ENCODE measurements at regions not wholly inside any gene's neighbourhood (a gene's known extent, or its start where the extent isn't known, plus 50 kb on each side); places are given as distances from the start of the nearest gene placed in this dataset.

DNA sequence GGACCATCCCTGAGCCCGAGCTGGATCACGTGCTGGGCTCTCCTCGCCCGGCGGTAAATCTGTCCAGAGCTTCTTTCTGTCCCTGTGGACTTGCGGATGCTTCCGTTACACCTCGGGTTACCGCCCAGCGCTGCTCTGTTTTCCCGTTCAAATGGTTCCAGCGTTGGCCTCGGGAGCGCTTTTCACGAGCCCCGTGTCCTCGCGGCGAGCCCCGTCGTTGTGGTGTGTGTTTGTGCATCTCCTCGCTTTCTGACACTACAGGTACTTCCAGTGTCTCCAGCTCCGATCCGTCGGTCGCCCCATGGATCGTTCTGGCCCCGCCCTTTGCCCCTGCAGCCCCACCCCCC lies 77.4 kb downstream of the RTP5 start:
- DNase-seq (ENCODE audit: low read depth) = no peak
- H3K4me3 ChIP-seq (ENCODE audit: low read depth, low read length) = no peak overlapping the region
- TF ChIP-seq, protein P1, sequence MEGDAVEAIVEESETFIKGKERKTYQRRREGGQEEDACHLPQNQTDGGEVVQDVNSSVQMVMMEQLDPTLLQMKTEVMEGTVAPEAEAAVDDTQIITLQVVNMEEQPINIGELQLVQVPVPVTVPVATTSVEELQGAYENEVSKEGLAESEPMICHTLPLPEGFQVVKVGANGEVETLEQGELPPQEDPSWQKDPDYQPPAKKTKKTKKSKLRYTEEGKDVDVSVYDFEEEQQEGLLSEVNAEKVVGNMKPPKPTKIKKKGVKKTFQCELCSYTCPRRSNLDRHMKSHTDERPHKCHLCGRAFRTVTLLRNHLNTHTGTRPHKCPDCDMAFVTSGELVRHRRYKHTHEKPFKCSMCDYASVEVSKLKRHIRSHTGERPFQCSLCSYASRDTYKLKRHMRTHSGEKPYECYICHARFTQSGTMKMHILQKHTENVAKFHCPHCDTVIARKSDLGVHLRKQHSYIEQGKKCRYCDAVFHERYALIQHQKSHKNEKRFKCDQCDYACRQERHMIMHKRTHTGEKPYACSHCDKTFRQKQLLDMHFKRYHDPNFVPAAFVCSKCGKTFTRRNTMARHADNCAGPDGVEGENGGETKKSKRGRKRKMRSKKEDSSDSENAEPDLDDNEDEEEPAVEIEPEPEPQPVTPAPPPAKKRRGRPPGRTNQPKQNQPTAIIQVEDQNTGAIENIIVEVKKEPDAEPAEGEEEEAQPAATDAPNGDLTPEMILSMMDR (IDR thresholded peaks at IDR 0.05; ENCODE audit: low read depth, low read length) = no peak
- no peak for TF ChIP-seq POLR2A (IDR thresholded peaks at IDR 0.05; ENCODE audit: extremely low read depth, insufficient read length)
- TF ChIP-seq MYC (IDR thresholded peaks at IDR 0.05; ENCODE audit: low read depth, low read length) = no peak
- TF ChIP-seq, protein P2, sequence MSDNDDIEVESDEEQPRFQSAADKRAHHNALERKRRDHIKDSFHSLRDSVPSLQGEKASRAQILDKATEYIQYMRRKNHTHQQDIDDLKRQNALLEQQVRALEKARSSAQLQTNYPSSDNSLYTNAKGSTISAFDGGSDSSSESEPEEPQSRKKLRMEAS (IDR thresholded peaks at IDR 0.05; ENCODE audit: low read depth, low read length) = no peak

DNA sequence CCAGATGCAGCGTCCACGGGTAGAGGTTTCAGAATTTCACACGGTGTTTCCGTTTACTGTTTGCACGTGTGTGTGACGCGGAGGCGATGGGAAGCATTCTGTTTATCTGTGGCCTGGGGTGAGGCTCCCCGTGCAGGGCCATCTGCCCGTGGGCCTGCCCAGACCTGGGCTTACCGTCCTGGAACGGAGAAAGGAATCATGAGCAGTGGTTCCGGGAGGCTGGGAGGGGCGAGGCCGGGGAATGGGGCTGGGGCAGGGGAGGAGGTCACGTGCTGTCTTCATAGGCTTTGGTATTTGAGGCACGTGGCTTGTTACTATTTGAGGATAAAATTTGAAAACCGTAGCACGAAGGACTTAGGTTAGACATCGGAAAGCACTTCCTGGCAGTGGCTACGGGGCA lies 77.9 kb downstream of the RTP5 start:
- no peak overlapping the region for H3K4me3 ChIP-seq (ENCODE audit: low read depth, low read length)
- DNase-seq (ENCODE audit: low read depth) = no peak
- TF ChIP-seq, protein P1 (IDR thresholded peaks at IDR 0.05; ENCODE audit: low read depth, low read length) = no peak
- TF ChIP-seq MYC (IDR thresholded peaks at IDR 0.05; ENCODE audit: low read depth, low read length) = no peak
- TF ChIP-seq, protein P2 (IDR thresholded peaks at IDR 0.05; ENCODE audit: low read depth, low read length) = no peak
- no peak for TF ChIP-seq POLR2A (IDR thresholded peaks at IDR 0.05; ENCODE audit: extremely low read depth, insufficient read length)

DNA sequence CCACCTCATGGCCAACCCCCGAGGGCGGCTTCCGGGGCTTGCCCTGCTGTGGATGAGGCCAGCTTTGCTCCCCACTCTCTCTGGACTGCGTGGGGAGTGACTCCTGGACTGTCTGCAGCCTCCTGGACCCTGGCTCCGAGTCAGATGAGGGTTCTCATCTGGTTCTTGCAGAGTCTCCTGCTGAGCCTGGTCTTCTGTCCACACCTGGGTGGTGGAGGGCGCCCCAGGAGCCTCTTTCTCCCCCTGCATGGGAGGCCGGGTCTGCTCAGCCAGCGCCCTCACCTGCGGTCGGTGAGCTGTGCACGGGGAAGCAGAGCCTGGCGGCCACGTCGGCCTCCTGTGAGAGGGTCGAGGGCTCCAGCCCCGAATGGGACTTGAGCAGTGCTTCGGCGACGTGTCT lies 78.3 kb downstream of the RTP5 start:
- no peak for DNase-seq (ENCODE audit: low read depth)
- TF ChIP-seq POLR2A (IDR thresholded peaks at IDR 0.05; ENCODE audit: extremely low read depth, insufficient read length) = no peak
- no peak overlapping the region for H3K4me3 ChIP-seq (ENCODE audit: low read depth, low read length)

DNA sequence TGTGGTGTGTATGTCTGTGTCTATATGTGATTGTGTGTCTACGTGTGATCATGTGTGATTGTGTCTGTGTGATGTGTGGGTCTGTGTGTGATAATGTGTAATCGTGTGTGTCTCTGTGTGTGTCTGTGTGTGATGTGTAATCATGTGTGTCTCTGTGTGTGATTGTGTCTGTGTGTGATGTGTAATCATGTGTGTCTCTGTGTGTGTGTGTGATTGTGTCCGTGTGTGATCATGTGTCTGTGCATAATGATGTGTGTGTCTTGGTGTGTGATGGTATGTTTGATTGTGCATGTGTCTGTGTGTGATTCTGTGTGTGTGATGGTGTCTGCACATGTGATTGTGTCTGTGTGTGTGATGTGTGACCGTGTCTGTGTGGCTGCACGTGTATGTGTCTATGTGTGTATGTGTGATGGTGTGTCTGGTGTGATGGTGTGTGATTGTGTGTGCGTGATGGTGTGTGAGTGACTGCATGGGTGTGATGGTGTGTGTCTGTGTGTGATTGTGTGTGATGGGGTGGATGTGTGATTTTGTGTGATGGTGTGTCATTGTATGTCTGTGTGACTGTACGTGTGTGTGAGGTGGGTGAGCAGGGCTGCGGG lies 78.9 kb downstream of the RTP5 start:
- DNase-seq (ENCODE audit: low read depth) = no peak
- TF ChIP-seq POLR2A (IDR thresholded peaks at IDR 0.05; ENCODE audit: extremely low read depth, insufficient read length) (no peak), MYC (IDR thresholded peaks at IDR 0.05; ENCODE audit: low read depth, low read length) (no peak)
- TF ChIP-seq, protein P2 (IDR thresholded peaks at IDR 0.05; ENCODE audit: low read depth, low read length) = no peak
- TF ChIP-seq, protein P1 (IDR thresholded peaks at IDR 0.05; ENCODE audit: low read depth, low read length) = no peak
- no peak overlapping the region for H3K4me3 ChIP-seq (ENCODE audit: low read depth, low read length)

DNA sequence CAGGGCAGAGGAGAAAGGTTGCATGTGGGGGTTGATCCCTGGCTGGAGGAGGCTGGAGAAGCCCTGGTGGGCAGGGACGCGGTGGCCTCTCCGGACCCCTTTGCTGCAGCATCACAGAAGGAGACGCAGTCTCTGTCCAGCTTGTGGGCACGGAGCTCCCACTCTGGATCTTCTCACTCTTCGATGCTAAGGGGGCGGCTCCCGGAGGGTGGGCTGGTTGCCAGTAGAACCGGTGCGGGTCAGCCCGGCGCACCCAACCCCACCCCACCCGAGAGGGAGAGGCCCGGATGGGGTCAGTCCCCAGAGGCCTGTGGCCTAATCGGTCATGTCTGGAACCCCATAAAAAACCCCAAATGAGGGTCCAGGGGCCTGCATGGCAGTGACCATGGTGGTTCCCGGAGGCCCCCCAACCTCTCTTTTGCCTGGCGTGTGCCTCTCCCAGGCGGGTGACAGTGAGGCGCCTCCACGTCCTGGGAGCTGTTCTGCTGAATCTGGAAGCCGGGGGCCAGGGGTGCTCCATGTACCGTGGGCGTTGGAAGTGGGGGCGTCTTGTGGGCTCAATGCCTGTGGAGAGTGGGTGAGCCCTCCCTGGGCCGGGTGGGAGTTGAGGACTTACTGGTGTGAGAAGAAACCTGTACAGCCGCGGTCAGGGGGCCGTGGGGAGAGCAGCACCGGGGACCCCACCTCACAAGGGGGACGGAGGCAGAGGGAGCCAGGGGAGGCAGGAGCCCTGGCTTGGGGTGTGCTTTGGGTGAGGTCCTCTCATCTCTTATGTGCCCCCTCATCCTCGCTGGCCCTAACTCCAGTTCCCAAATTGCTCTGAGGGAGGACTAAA lies 79.6 kb downstream of the RTP5 start:
- TF ChIP-seq, protein P1 (IDR thresholded peaks at IDR 0.05; ENCODE audit: low read depth, low read length) = no peak
- TF ChIP-seq POLR2A (IDR thresholded peaks at IDR 0.05; ENCODE audit: extremely low read depth, insufficient read length) = no peak
- TF ChIP-seq, protein P2 (IDR thresholded peaks at IDR 0.05; ENCODE audit: low read depth, low read length) = no peak
- no peak for TF ChIP-seq MYC (IDR thresholded peaks at IDR 0.05; ENCODE audit: low read depth, low read length)
- no peak for DNase-seq (ENCODE audit: low read depth)
- H3K4me3 ChIP-seq (ENCODE audit: low read depth, low read length) = no peak overlapping the region

DNA sequence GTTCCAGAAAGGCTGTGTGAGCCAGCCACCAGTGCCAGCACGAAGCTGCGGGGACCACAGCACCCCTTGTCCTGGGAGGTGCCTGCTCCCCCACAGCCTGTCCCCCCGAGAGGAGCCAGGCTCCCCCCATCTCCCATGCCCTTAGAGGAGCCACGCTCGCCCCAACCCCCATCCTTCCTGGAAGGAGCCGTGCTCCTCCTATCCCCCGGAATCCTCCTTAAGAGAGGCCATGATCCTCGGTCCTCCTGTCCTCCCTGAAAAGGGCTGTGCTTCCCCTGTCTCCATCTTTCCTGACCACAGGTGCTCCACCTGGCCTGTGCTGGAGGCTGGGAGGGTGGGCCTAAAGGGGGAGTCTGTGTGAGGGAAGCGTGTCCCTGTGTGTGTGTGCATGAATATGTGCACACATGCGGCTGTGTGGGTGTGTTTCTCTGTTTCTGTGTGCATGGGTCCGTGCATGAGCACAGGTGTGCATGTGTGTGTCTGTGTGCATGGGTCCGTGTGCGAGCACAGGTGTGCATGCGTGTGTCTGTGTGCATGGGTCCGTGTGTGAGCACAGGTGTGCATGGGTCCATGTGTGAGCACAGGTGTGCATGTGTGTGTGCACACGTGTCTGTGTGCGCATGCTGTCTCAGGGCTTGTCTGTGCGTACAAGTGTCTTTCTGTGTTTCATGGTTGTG lies 80.3 kb downstream of the RTP5 start:
- TF ChIP-seq, protein P2 (IDR thresholded peaks at IDR 0.05; ENCODE audit: low read depth, low read length) = no peak
- TF ChIP-seq POLR2A (IDR thresholded peaks at IDR 0.05; ENCODE audit: extremely low read depth, insufficient read length) = no peak
- TF ChIP-seq, protein P1 (IDR thresholded peaks at IDR 0.05; ENCODE audit: low read depth, low read length) = no peak

More for the DNA sequence above, 80.3 kb downstream of the RTP5 start:
- no peak for DNase-seq (ENCODE audit: low read depth)
- H3K4me3 ChIP-seq (ENCODE audit: low read depth, low read length) = no peak overlapping the region
